GM12874 (cell line): ENCODE measurements at regions not wholly inside any gene's neighbourhood (a gene's known extent, or its start where the extent isn't known, plus 50 kb on each side); places are given as distances from the start of the nearest gene placed in this dataset.

Experiments used
- TF ChIP-seq, protein P1 (sequence below): IDR thresholded peaks from 2 replicates; pipeline ENCODE4 v1.5.1; 2011; ENCODE audit warnings: low read depth, mild to moderate bottlenecking, control low read depth, low read length, moderate library complexity; ENCODE audit not compliant: insufficient read depth

DNA sequence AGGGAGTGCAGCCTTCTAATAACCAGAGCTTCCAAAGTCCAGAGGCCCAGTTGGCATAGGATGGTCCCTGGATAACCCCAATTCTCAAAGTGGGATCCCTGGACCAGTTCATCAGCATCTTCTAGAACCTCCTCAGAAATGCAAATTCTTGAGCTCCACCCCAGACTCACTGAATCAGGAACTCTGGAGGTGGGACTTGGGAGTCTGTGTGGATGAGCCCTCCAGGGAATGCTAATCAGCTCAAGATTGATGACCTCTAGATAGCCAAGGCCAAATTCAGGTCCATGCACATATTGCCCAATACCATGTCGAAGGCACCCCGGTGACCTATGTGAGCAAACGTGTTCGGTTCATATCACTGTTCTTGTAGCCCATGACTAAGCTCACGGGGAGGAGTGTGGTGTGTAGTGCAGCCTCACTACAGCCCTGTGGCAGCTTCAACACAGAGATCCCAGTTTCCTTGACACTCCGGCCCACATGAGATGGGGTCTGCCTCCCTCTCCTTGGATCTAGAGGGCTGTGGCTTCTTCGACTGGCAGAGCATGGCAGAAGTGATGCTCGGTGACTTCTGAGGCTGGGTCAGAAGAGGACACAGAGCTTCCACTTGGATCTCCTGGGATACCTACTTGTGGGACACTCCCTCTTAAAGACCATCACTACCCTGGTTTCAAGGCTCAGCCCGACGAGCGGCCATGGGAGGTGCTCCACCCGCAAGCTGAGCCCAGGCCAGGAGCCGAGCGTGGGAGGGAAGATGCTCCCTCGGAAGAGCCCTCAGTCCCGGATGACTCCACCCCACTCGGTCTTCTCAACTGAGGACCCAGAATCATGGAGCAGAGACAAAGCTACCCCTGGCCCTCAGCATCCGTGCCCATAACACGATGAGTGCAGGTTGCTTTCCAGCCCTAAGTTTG is 151.1 kb upstream of the CST7 start:
- TF ChIP-seq, protein P1, sequence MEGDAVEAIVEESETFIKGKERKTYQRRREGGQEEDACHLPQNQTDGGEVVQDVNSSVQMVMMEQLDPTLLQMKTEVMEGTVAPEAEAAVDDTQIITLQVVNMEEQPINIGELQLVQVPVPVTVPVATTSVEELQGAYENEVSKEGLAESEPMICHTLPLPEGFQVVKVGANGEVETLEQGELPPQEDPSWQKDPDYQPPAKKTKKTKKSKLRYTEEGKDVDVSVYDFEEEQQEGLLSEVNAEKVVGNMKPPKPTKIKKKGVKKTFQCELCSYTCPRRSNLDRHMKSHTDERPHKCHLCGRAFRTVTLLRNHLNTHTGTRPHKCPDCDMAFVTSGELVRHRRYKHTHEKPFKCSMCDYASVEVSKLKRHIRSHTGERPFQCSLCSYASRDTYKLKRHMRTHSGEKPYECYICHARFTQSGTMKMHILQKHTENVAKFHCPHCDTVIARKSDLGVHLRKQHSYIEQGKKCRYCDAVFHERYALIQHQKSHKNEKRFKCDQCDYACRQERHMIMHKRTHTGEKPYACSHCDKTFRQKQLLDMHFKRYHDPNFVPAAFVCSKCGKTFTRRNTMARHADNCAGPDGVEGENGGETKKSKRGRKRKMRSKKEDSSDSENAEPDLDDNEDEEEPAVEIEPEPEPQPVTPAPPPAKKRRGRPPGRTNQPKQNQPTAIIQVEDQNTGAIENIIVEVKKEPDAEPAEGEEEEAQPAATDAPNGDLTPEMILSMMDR = no peak

DNA sequence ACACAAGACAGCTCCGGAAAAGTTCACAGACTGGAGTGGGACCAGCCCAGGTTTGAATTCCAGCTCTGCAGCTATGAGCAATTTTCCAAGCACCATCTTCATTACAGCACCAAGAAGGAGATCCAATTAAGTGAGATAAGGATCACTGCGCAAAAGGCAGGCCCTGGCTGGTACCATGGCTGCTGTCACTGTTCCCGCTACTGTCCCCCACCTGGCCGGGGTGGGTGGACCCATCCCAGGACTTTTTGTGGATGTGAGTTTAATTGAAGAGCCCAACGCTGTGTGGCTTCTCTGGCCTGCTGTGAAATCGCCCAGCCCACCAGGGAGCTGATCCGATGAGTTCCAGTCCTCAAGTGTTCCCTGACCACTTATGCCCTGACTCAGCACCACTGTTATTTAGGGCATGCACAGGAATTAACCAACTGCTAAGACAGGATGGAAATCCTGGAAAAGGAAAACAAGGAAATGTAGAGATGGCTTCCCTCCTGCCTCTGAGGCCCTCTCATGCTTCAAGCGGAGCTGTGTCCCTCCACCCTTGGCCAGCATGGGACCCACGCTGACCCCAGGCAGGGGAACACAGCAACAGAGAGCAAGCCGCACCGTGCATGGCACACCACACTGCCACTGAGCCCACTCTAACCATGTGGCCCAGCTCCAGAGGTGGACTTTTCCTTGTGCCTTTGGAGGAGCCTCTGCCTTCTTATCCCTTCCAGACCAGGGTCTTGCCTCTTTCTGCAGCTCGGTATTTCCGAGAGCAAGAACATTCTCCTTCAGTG is 150.0 kb upstream of the CST7 start:
- TF ChIP-seq, protein P1 = no peak

DNA sequence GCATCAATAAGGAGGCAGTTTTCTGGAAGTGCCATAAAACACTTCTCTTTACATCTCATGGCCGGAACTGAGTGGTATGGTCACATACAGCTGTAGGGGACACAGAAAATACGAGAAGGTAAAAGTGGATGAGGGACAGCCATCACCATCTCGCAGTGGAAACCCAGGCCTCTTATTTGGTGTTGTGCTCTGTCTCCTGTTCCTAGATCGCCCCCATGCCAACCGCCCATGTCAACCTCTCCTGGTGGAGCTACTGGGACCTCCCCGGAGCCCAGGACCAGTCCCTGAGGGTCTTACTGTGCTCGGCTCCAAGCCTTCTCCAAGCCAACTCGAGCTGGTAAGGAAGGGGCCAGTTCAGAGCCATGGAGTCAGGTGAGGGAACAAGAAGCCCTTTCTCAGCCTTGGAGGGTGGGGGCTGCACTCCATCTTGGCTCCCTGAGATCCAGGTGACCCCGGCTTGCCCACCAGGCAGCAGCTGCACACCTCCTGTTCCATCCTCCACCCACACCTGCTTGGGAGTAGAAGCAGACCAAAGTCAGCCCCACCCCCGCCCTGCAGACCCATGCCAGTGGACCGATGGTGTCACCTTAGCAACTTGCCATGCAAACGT is 149.0 kb upstream of the CST7 start:
- TF ChIP-seq, protein P1 = no peak

DNA sequence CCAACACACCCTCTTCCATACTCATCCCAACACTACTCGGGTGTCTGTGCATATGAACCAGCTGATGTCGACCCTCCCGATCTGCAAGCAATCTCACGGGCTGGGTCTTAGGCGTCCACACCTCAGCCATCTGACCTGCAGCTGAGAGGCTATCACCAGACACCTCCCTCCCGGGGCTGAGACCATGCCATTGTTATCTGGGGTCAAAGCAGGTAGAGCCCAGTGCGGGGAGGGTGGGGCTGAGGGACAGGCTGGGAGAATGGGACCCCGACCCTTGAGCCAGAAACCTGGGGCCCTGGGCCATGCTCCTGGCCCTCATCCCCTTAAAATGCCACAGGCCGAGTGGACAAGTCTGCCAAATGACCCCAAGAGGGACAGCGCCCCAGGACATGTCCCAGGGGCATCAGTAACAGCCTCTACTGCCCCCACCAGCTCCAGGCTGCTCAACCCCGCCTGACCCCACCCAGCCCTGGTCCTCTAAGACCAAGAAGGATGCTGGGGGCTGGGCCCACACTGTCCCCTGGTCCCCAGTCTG is 146.7 kb upstream of the CST7 start:
- TF ChIP-seq, protein P1 = no peak

DNA sequence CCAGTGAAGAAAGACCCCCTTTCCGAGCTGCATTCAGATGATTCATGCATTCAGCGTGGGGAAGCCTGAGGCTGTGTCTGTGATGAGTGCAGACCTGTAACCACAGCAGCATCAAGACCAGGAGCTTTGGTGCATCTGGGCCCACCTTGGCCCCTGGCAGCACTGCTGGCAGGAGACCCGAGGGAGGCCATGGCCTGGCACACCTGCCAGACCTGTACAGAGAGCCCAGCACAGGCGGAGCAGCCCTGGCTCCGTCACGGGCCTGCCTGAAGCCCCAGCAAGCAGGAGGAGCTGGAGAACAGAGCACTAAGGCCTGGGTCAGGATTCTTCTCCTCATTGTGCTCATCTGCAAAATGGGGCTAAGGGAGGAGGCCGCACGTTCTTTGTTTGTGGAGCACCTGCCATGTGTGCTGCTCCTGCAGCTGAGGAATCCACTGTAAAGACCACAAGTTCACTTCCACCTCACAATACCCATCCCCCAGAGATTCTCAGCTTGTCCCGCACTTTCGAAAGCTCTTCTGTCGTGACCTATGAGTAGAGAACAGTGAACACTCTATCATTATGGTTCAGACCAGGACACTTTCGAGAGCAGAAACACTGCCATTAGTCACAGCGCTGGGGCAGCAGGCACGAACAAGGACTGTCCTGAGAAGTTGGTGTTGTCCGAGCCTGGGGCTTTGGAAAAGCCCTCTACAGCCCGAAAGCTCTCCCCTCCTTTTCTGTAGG is 144.4 kb upstream of the CST7 start:
- TF ChIP-seq, protein P1 = no peak

DNA sequence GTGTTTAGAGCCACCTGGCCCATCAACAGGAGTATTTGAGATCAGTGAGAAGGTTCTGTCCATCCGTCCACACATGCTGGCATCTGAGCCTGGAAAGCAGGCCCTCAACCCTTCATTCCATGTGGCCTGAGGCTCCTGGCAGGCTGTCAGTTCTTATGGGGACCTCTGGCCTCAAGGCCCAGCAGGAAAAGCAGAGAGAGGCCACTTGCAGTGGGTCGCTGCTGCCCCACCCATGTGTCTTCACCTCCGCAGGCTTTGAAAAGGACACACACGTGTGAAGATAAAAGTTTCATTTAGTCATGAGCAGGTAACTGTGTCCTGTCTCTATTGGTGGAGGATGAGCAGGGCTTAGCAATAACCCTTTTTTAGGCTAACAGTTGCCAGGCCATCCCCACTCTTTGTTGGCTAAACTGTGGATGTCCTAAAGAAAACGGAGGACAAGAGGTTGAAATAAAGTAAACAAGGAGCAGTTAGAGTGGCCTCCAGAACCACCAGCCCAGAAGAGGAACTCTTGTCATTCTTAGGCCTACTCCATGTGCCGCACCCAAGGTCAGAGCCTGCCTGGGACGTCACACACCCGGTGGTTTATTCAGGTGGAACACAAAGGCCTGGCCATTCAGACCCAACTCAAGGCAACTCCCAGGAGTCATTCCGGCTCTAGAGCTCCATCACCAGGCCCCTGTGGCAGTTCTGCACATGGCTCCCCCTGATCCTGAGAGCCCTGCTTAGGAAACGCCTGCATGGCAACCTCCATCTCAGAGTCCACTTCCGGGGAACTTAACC is 143.4 kb upstream of the CST7 start:
- TF ChIP-seq, protein P1 = no peak
